GM12873 (cell line): ENCODE measurements at regions not wholly inside any gene's neighbourhood (a gene's known extent, or its start where the extent isn't known, plus 50 kb on each side); places are given as distances from the start of the nearest gene placed in this dataset.

Source experiments
- CTCF ChIP-seq: IDR thresholded peaks from 2 replicates; pipeline ENCODE4 v1.5.1; 2012; ENCODE audit warnings: low read depth, mild to moderate bottlenecking, moderate library complexity, low read length, control low read depth; ENCODE audit not compliant: insufficient read depth; ENCODE audit errors: missing control alignments

GRCh38 chr10:65133652-65134051, 1612.5 kb downstream of the REEP3 start:
- TF ChIP-seq CTCF, result no peak

GRCh38 chr10:65135508-65135907, 1614.3 kb downstream of the REEP3 start:
- TF ChIP-seq CTCF, result no peak

- no peak for TF ChIP-seq CTCF
Measured at GRCh38 chr10:65142641-65143435, 1621.6 kb downstream of the REEP3 start.

GRCh38 chr10:65143723-65144122, 1622.5 kb downstream of the REEP3 start:
- TF ChIP-seq CTCF, result no peak

GRCh38 chr10:65149878-65150277, 1628.7 kb downstream of the REEP3 start:
- TF ChIP-seq CTCF, result no peak

GRCh38 chr10:65166272-65166671, 1645.1 kb downstream of the REEP3 start:
- TF ChIP-seq CTCF, result no peak

GRCh38 chr10:65172249-65172648, 1651.0 kb downstream of the REEP3 start:
- TF ChIP-seq CTCF, result no peak
